Gastroesophageal sphincter (tissue), 4 donors: ENCODE measurements at regions not wholly inside any gene's neighbourhood (a gene's known extent, or its start where the extent isn't known, plus 50 kb on each side); places are given as distances from the start of the nearest gene placed in this dataset.

ENCODE experiments used
- ATAC-seq: fragments of 150-250 bp; one replicate; pipeline ENCODE4 v1.9.1; 2016; ENCODE audit warnings: mild to moderate bottlenecking, moderate library complexity
- H3K27ac ChIP-seq, 4 donors: fragments of 200-600 bp; sonication (generic) in 3 of 4; 1 replicate in 3 of 4; 2 replicates in 1 of 4; pipeline ENCODE4 v1.5.1; 2016 to 2019
- H3K27me3 ChIP-seq: fragments of 200-600 bp; sonication (generic); one replicate; pipeline ENCODE4 v1.5.1; 2019
- H3K36me3 ChIP-seq, 2 donors: fragments of 200-600 bp; sonication (generic); one replicate each; pipeline ENCODE4 v1.5.1; 2019; ENCODE audit warnings: control low read depth in 1 of 2
- H3K4me1 ChIP-seq, 3 donors: fragments of 200-600 bp; sonication (generic); 1 replicate in 2 of 3; 2 replicates in 1 of 3; pipeline ENCODE4 v1.5.1; 2016 to 2019; ENCODE audit warnings: control low read depth in 2 of 3
- H3K4me3 ChIP-seq, 2 donors: fragments of 200-600 bp; sonication (generic); one replicate each; pipeline ENCODE4 v1.5.1; 2019; ENCODE audit warnings: mild to moderate bottlenecking in 1 of 2, moderate library complexity in 1 of 2
- H3K9me3 ChIP-seq, 3 donors: fragments of 200-600 bp; sonication (generic); one replicate each; pipeline ENCODE4 v1.5.1; 2017 to 2019; ENCODE audit warnings: control low read depth in 2 of 3
- CTCF ChIP-seq, 4 experiments: fragments of 200-600 bp in 2 of 4; fragments of 450-650 bp in 2 of 4; sonication (generic) in 1 of 4; IDR thresholded peaks; one replicate each; pipeline ENCODE4 v1.5.1; 2017 to 2019; ENCODE audit warnings: antibody characterized with exemption in 4 of 4, mild to moderate bottlenecking in 2 of 4, moderate library complexity in 2 of 4
- EP300 ChIP-seq: sonication (generic); formaldehyde crosslinking; IDR thresholded peaks from one replicate; pipeline ENCODE4 v1.6.1; 2017; ENCODE audit warnings: antibody characterized with exemption, mild to moderate bottlenecking
- POLR2A ChIP-seq, 2 donors: fragments of 450-650 bp; IDR thresholded peaks; one replicate each; pipeline ENCODE4 v1.6.1; 2017; ENCODE audit warnings: antibody characterized with exemption in 2 of 2, mild to moderate bottlenecking in 2 of 2, moderate library complexity in 1 of 2
- POLR2AphosphoS5 ChIP-seq: sonication (generic); formaldehyde crosslinking; IDR thresholded peaks from one replicate; pipeline ENCODE4 v1.6.1; 2017; ENCODE audit warnings: antibody characterized with exemption
- WGBS, 2 donors: methylation state at CpG; one replicate each; pipeline ENCODE4 v1.1.5; 2018; ENCODE audit warnings: low coverage in 1 of 2; 5-methylcytosine and 5-hydroxymethylcytosine counted together

- no peak overlapping the region for H3K27ac ChIP-seq
- no peak for ATAC-seq
- no peaks in the 10 kb centered on the region for H3K4me1 ChIP-seq
- H3K36me3 ChIP-seq = no peaks in the 10 kb centered on the region
- no peaks in the 10 kb centered on the region for H3K9me3 ChIP-seq
- no peak overlapping the region for H3K4me3 ChIP-seq
- TF ChIP-seq CTCF (IDR thresholded peaks at IDR 0.05) = no peak
- WGBS, 2 donors = 54 to 80% methylated on average over 2 to 4 of the region's 4 CpGs
- H3K27me3 ChIP-seq = no peaks in the 10 kb centered on the region
These were observed 833.7 kb downstream of the ROBO2 start for GRCh38 chr3:77873598-77873997.

GRCh38 chr3:77885381-77885780 lies 845.5 kb downstream of the ROBO2 start:
- Histone ChIP-seq H3K27me3 (no peaks in the 10 kb centered on the region), H3K36me3 (no peaks in the 10 kb centered on the region), H3K9me3 (no peaks in the 10 kb centered on the region), H3K27ac (no peak overlapping the region), H3K4me1 (no peaks in the 10 kb centered on the region), H3K4me3 (no peak overlapping the region)
- no peak for ATAC-seq
- TF ChIP-seq EP300 = no peak
- no peak for TF ChIP-seq POLR2A (IDR thresholded peaks at IDR 0.05)
- TF ChIP-seq POLR2AphosphoS5 = no peak
- WGBS, 2 donors = 79 to 82% methylated on average over 3 of the region's 3 CpGs

- Histone ChIP-seq H3K36me3 (no peaks in the 10 kb centered on the region), H3K4me3 (no peak overlapping the region), H3K9me3 (no peaks in the 10 kb centered on the region), H3K4me1 (no peaks in the 10 kb centered on the region), H3K27me3 (no peaks in the 10 kb centered on the region), H3K27ac (no peak overlapping the region)
- TF ChIP-seq POLR2A (IDR thresholded peaks at IDR 0.05) (no peak), CTCF (IDR thresholded peaks at IDR 0.05) (no peak), POLR2AphosphoS5 (no peak), EP300 (no peak)
- WGBS, 2 donors = 19 to 36% methylated on average over 3 of the region's 3 CpGs
- ATAC-seq = no peak
These were observed 847.7 kb downstream of the ROBO2 start for GRCh38 chr3:77887611-77888010.

- Histone ChIP-seq H3K36me3 (no peaks in the 10 kb centered on the region), H3K4me3 (no peak overlapping the region), H3K27me3 (no peaks in the 10 kb centered on the region), H3K9me3 (no peaks in the 10 kb centered on the region), H3K27ac (no peak overlapping the region), H3K4me1 (no peaks in the 10 kb centered on the region)
- TF ChIP-seq CTCF (IDR thresholded peaks at IDR 0.05) (no peak), POLR2AphosphoS5 (no peak), POLR2A (IDR thresholded peaks at IDR 0.05) (no peak), EP300 (no peak)
- ATAC-seq = no peak
- 75 to 83% methylated on average over 3 of the region's 3 CpGs for WGBS, 2 donors
These were observed 849.7 kb downstream of the ROBO2 start for GRCh38 chr3:77889616-77890015.

GRCh38 chr3:77898621-77899020 lies 858.7 kb downstream of the ROBO2 start:
- WGBS, 2 donors = 70 to 100% methylated on average over 1 of the region's 1 CpG
- H3K4me3 ChIP-seq = no peak overlapping the region
- H3K9me3 ChIP-seq = no peaks in the 10 kb centered on the region
- TF ChIP-seq CTCF (IDR thresholded peaks at IDR 0.05) (no peak), EP300 (no peak), POLR2AphosphoS5 (no peak), POLR2A (IDR thresholded peaks at IDR 0.05) (no peak)
- ATAC-seq = no peak
- no peak overlapping the region for H3K27ac ChIP-seq
- no peaks in the 10 kb centered on the region for H3K4me1 ChIP-seq
- no peaks in the 10 kb centered on the region for H3K36me3 ChIP-seq
- H3K27me3 ChIP-seq = no peaks in the 10 kb centered on the region

GRCh38 chr3:77902675-77903074 lies 862.8 kb downstream of the ROBO2 start:
- no peak for ATAC-seq
- H3K9me3 ChIP-seq = no peaks in the 10 kb centered on the region
- no peaks in the 10 kb centered on the region for H3K4me1 ChIP-seq
- TF ChIP-seq EP300 = no peak
- TF ChIP-seq CTCF (IDR thresholded peaks at IDR 0.05) = no peak
- no peak for TF ChIP-seq POLR2A (IDR thresholded peaks at IDR 0.05)
- no peak for TF ChIP-seq POLR2AphosphoS5
- no peak overlapping the region for H3K4me3 ChIP-seq
- H3K36me3 ChIP-seq = no peaks in the 10 kb centered on the region
- no peak overlapping the region for H3K27ac ChIP-seq
- 26 to 70% methylated on average over 1 of the region's 1 CpG for WGBS, 2 donors
- H3K27me3 ChIP-seq = no peaks in the 10 kb centered on the region
